K562 (cell line): ENCODE measurements at regions not wholly inside any gene's neighbourhood (a gene's known extent, or its start where the extent isn't known, plus 50 kb on each side); places are given as distances from the start of the nearest gene placed in this dataset.

Source experiments
- ATAC-seq: fragments of 200-7000 bp; cut with Tn5 transposase; 3 replicates; pipeline ENCODE4 v1.9.1; 2020; ENCODE audit warnings: moderate library complexity
- BruUV-seq: library from RNA; stranded (reverse); fragments of 400-500 nt; replicated peaks from 2 replicates; lab custom pipeline; 2021; lab: Mats Ljungman, UMichigan
- CTCF ChIA-PET: fragments of 300-600 bp; formaldehyde crosslinking; extraction: SDS; loops from one replicate; lab custom pipeline; 2021; ENCODE audit warnings: low intra/inter-chr PET ratio; lab: Yijun Ruan, JAX
- POLR2A ChIA-PET: fragments of 300-600, 350-650 bp; sonication (Branson Sonifier 250); formaldehyde crosslinking; extraction: SDS; loops from one replicate; lab custom pipeline; 2021; ENCODE audit warnings: antibody characterized with exemption, inconsistent platforms; lab: Yijun Ruan, JAX
- DNase-seq, 4 experiments: peaks; one replicate each; pipeline versions ENCODE4 v3.0.0 to v3.0.0-alpha.2; 2011 to 2018; ENCODE audit warnings: low spot score in 3 of 4, mixed read lengths in 3 of 4; ENCODE audit errors: extremely low read depth in 1 of 4
- FAIRE-seq: peaks from 2 replicates; lab custom pipeline; 2011; peaks lifted over from hg19 to GRCh38; lab: Jason Lieb, UNC
- H2AFZ ChIP-seq: 2 replicates; pipeline ENCODE4 v1.6.0; 2011; ENCODE audit warnings: low read depth, low read length, control low read depth, inconsistent platforms
- H3K27ac ChIP-seq: fragments of 200-600 bp; 3 replicates; pipeline ENCODE4 v1.8.0; 2011; ENCODE audit warnings: low read depth, mild to moderate bottlenecking, control low read depth, inconsistent platforms, low read length, moderate library complexity, mixed read lengths; ENCODE audit errors: extremely low read depth
- H3K27me3 ChIP-seq, 2 experiments: fragments of 300-600 bp in 1 of 2; 2 replicates in 1 of 2; 3 replicates in 1 of 2; pipeline versions ENCODE4 v1.6.0 to v1.8.0; 2011; ENCODE audit warnings: inconsistent platforms in 2 of 2, low read length in 2 of 2, mild to moderate bottlenecking in 1 of 2, mixed read lengths in 1 of 2, moderate library complexity in 1 of 2; ENCODE audit not compliant: control insufficient read depth in 2 of 2, insufficient read depth in 2 of 2
- H3K36me3 ChIP-seq: fragments of 300-600 bp; 3 replicates; pipeline ENCODE4 v1.8.0; 2011; ENCODE audit warnings: mild to moderate bottlenecking, low read length, inconsistent platforms; ENCODE audit not compliant: control insufficient read depth, insufficient read depth
- H3K4me1 ChIP-seq, 2 experiments: fragments of 200-600 bp in 1 of 2; replicated peaks in 1 of 2; 2 replicates in 1 of 2; 3 replicates in 1 of 2; pipeline versions ENCODE4 v1.5.1 to v1.8.0; 2011; ENCODE audit warnings: inconsistent platforms in 2 of 2, low read length in 2 of 2, mild to moderate bottlenecking in 1 of 2, mixed read lengths in 1 of 2, moderate library complexity in 1 of 2; ENCODE audit not compliant: control insufficient read depth in 2 of 2, insufficient read depth in 2 of 2
- H3K4me2 ChIP-seq: 2 replicates; pipeline ENCODE4 v1.6.1; 2011; ENCODE audit warnings: low read length, control low read depth, inconsistent platforms, mixed read lengths; ENCODE audit not compliant: insufficient read depth
- H3K4me3 ChIP-seq: fragments of 200-600 bp; sonication (generic), shearing (Covaris generic); 2 replicates; pipeline ENCODE4 v1.5.1; 2016; ENCODE audit warnings: control low read depth, inconsistent platforms
- H3K79me2 ChIP-seq: fragments of 200-600 bp; 3 replicates; pipeline ENCODE4 v1.8.0; 2011; ENCODE audit warnings: low read length, inconsistent platforms; ENCODE audit not compliant: control insufficient read depth, insufficient read depth
- H3K9ac ChIP-seq, 2 experiments: 2 replicates each; pipeline versions ENCODE4 v1.6.0 to v1.6.1; 2011; ENCODE audit warnings: low read depth in 2 of 2, low read length in 2 of 2, control low read depth in 1 of 2, inconsistent platforms in 1 of 2, mild to moderate bottlenecking in 1 of 2, mixed read lengths in 1 of 2; ENCODE audit not compliant: insufficient read depth in 1 of 2
- H3K9me1 ChIP-seq: one replicate; pipeline ENCODE4 v1.6.0; 2011; ENCODE audit warnings: inconsistent platforms, mild to moderate bottlenecking, low read length, moderate library complexity; ENCODE audit not compliant: control insufficient read depth, insufficient read depth
- H3K9me3 ChIP-seq: replicated peaks from 2 replicates; pipeline ENCODE4 v1.5.1; 2011; ENCODE audit warnings: low read depth, low read length, inconsistent platforms; ENCODE audit not compliant: control insufficient read depth, insufficient read depth
- H4K20me1 ChIP-seq: replicated peaks from 2 replicates; pipeline ENCODE4 v1.6.1; 2011; ENCODE audit warnings: low read length, inconsistent platforms, mixed read lengths; ENCODE audit not compliant: control insufficient read depth, insufficient read depth
- CHD4 ChIP-seq: fragments of 200-600 bp; sonication (generic); IDR thresholded peaks from 3 replicates; pipeline ENCODE4 v1.6.1; 2012; ENCODE audit warnings: low read depth, mild to moderate bottlenecking, mixed read lengths, low read length, inconsistent platforms; ENCODE audit not compliant: insufficient read depth, insufficient replicate concordance, poor library complexity, severe bottlenecking
- FOXJ2 ChIP-seq: fragments of 200-800 bp; sonication (Bioruptor generic); IDR thresholded peaks from 2 replicates; pipeline ENCODE4 v1.6.1; 2016; ENCODE audit warnings: missing genetic modification characterization, missing compliant biosample characterization
- FOXP1 ChIP-seq: sonication (generic); formaldehyde crosslinking; IDR thresholded peaks from 2 replicates; pipeline ENCODE4 v1.8.0; 2022; ENCODE audit warnings: mild to moderate bottlenecking, missing genetic modification reagents
- KHSRP ChIP-seq: fragments of 450-650 bp; IDR thresholded peaks from 2 replicates; pipeline ENCODE4 v1.6.1; 2017
- L3MBTL2 ChIP-seq: fragments of 450-650 bp; IDR thresholded peaks from 2 replicates; pipeline ENCODE4 v1.6.1; 2016; ENCODE audit warnings: mild to moderate bottlenecking, moderate library complexity
- MAFG ChIP-seq: fragments of 450-650 bp; conservative IDR thresholded peaks from 2 replicates; pipeline ENCODE4 v1.6.1; 2016; ENCODE audit warnings: missing genetic modification characterization, missing compliant biosample characterization
- PML ChIP-seq: IDR thresholded peaks from 2 replicates; pipeline ENCODE4 v1.6.1; 2012; ENCODE audit warnings: low read length, inconsistent platforms
- PPARD ChIP-seq: fragments of 250-450 bp; sonication (Bioruptor Pico); IDR thresholded peaks from 2 replicates; pipeline ENCODE4 v1.8.0; 2022; ENCODE audit warnings: inconsistent platforms, mild to moderate bottlenecking, moderate library complexity
- SNIP1 ChIP-seq: fragments of 450-650 bp; IDR thresholded peaks from 2 replicates; pipeline ENCODE4 v1.7.1; 2017; ENCODE audit warnings: low read depth, mild to moderate bottlenecking
- ZBTB43 ChIP-seq: sonication (generic); formaldehyde crosslinking; IDR thresholded peaks from 2 replicates; pipeline ENCODE4 v1.8.0; 2023; ENCODE audit warnings: mild to moderate bottlenecking, missing genetic modification reagents
- ZNF316 ChIP-seq: fragments of 450-650 bp; IDR thresholded peaks from 2 replicates; pipeline ENCODE4 v1.6.1; 2016
- ZNF695 ChIP-seq: fragments of 450-650 bp; formaldehyde crosslinking; IDR thresholded peaks from 2 replicates; pipeline ENCODE4 v1.4.0; 2020; ENCODE audit warnings: mild to moderate bottlenecking, moderate library complexity
- ZNF785 ChIP-seq: fragments of 250-450 bp; sonication (Bioruptor Pico); IDR thresholded peaks from 2 replicates; pipeline ENCODE4 v1.4.0; 2020; ENCODE audit warnings: mild to moderate bottlenecking
- WGBS: fragments of 100-300 bp; shearing (Covaris generic); methylation state at CpG from one replicate; pipeline ENCODE4 v1.1.6; 2016; ENCODE audit warnings: low coverage, mixed read lengths; ENCODE audit not compliant: insufficient coverage; ENCODE audit errors: missing lambda C conversion rate; 5-methylcytosine and 5-hydroxymethylcytosine counted together
- in situ Hi-C: fragments of 300-500 bp; cut with MboI; formaldehyde crosslinking; loops from 4 replicates; pipeline ENCODE4 v1.15.0; 2018; ENCODE audit warnings: inconsistent platforms, mixed read lengths
- intact Hi-C: fragments of 100-400 bp; cut with micrococcal nuclease; formaldehyde crosslinking; loops from 2 replicates; pipeline ENCODE4 v1.14.2; 2022
- TF ChIP-seq, protein P1 (sequence below): fragments of 250-450 bp; sonication (Bioruptor Pico); IDR thresholded peaks from 2 replicates; pipeline ENCODE4 v1.4.0; 2020; ENCODE audit warnings: borderline replicate concordance
- TF ChIP-seq, protein P2 (sequence below): fragments of 250-450 bp; sonication (Bioruptor Pico); IDR thresholded peaks from 2 replicates; pipeline ENCODE4 v1.5.0; 2021

DNA sequence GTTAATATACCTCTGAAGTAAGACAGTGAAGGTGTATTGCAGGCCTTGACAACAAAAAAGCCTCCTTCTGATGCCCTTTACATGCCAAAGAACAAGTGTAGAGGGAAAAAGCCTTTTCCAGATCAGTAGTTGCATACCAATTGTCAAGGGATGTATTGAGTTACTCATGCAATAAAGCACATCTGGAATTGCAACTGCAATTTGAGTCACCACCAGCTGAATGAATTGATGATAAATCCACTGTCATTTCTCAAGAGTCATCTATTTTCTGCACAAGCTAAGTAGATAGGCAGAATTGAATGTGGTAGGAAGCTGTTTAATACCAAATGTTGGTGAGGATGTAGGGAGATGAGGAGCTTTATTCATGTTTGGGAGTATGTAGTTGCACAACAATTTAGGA lies 325.9 kb upstream of the SMIM30 start:
- BruUV-seq = no TSS peak
- intact Hi-C loops = no loop called here
- TF ChIP-seq CHD4 = no peak
- TF ChIP-seq, all 486 proteins: peak for 0
- Histone ChIP-seq H3K4me2 (no peak overlapping the region), H3K27me3 (no peaks in the 10 kb centered on the region), H3K9me3 (no peaks in the 10 kb centered on the region), H4K20me1 (no peaks in the 10 kb centered on the region), H3K9ac (no peak overlapping the region), H3K4me1 (no peaks in the 10 kb centered on the region), H3K9me1 (no peaks in the 10 kb centered on the region), H2AFZ (no peak overlapping the region), H3K79me2 (no peaks in the 10 kb centered on the region), H3K4me3 (no peak overlapping the region), H3K27ac (no peak overlapping the region), H3K36me3 (no peaks in the 10 kb centered on the region)
- DNase-seq = no peak
- in situ Hi-C loops = no loop called here
- CTCF ChIA-PET = no interaction called here
- no peak for ATAC-seq
- POLR2A ChIA-PET = no interaction called here
- FAIRE-seq = no peak

DNA sequence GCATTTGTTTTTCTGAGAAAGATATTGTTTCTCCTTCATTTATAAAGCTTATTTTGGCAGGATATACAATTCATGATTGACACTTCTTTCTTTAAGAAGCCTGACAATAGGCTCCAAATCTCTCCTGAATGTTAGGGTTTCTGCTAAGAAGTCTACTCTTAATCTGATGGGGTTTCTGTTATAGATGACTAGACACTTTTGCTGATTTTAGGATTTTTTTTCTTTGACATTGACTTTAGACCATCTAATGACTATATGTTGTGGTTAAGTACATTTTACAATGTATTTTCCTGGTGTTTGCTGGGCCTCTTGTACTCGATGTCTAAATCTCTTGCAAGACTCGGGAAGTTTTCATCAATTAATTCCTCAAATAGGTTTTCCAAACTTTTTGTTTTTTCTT lies 321.8 kb upstream of the SMIM30 start:
- ATAC-seq (no peak), DNase-seq (no peak), FAIRE-seq (no peak)
- intact Hi-C loops (no loop called here), in situ Hi-C loops (no loop called here)
- CTCF ChIA-PET = no interaction called here
- Histone ChIP-seq H3K4me1 (no peaks in the 10 kb centered on the region), H3K36me3 (no peaks in the 10 kb centered on the region), H3K4me3 (no peak overlapping the region), H2AFZ (no peak overlapping the region), H3K9me3 (no peaks in the 10 kb centered on the region), H3K9me1 (no peaks in the 10 kb centered on the region), H3K27me3 (no peaks in the 10 kb centered on the region), H3K79me2 (no peaks in the 10 kb centered on the region), H3K4me2 (no peak overlapping the region), H3K9ac (no peak overlapping the region), H3K27ac (no peak overlapping the region), H4K20me1 (no peaks in the 10 kb centered on the region)
- POLR2A ChIA-PET = no interaction called here
- no TSS peak for BruUV-seq
- 2% methylated on average over 2 of the region's 2 CpGs for WGBS
- TF ChIP-seq ZNF785 (CRISPR knock-in tag) (no peak), ZNF695 (CRISPR knock-in tag) (no peak), ZBTB43 (CRISPR knock-in tag) (no peak), FOXJ2 (tag) (no peak), FOXP1 (no peak), MAFG (tag) (peak; percentile 40; the same call in 1 of the 2 replicates), L3MBTL2 (no peak), PML (no peak), KHSRP (no peak), PPARD (no peak), ZNF316 (peak; percentile 74), SNIP1 (no peak)
- TF ChIP-seq, protein P1, sequence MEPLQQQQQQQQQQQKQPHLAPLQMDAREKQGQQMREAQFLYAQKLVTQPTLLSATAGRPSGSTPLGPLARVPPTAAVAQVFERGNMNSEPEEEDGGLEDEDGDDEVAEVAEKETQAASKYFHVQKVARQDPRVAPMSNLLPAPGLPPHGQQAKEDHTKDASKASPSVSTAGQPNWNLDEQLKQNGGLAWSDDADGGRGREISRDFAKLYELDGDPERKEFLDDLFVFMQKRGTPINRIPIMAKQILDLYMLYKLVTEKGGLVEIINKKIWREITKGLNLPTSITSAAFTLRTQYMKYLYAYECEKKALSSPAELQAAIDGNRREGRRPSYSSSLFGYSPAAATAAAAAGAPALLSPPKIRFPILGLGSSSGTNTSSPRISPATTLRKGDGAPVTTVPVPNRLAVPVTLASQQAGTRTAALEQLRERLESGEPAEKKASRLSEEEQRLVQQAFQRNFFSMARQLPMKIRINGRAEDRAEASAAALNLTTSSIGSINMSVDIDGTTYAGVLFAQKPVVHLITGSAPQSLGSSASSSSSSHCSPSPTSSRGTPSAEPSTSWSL (CRISPR knock-in tag) = no peak
- TF ChIP-seq, protein P2, sequence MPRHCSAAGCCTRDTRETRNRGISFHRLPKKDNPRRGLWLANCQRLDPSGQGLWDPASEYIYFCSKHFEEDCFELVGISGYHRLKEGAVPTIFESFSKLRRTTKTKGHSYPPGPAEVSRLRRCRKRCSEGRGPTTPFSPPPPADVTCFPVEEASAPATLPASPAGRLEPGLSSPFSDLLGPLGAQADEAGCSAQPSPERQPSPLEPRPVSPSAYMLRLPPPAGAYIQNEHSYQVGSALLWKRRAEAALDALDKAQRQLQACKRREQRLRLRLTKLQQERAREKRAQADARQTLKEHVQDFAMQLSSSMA (CRISPR knock-in tag) = no peak
